Ovary (tissue), 7 donors: ENCODE measurements at regions not wholly inside any gene's neighbourhood (a gene's known extent, or its start where the extent isn't known, plus 50 kb on each side); places are given as distances from the start of the nearest gene placed in this dataset.

Experiments used
- DNase-seq, 5 donors: peaks; one replicate each; pipeline ENCODE4 v3.0.0-alpha.2; 2019 to 2020
- H3K27ac ChIP-seq, 2 donors: fragments of 200-600 bp; one replicate each; pipeline versions ENCODE4 v1.5.1 to v1.8.0; 2019 to 2022
- H3K27me3 ChIP-seq: fragments of 200-600 bp; one replicate; pipeline ENCODE4 v1.8.0; 2022
- H3K36me3 ChIP-seq: fragments of 200-600 bp; sonication (generic); one replicate; pipeline ENCODE4 v1.5.1; 2019
- H3K4me1 ChIP-seq: one replicate; pipeline ENCODE4 v1.8.1; 2013; ENCODE audit warnings: mild to moderate bottlenecking, moderate library complexity; ENCODE audit not compliant: insufficient read depth
- H3K4me3 ChIP-seq: fragments of 200-600 bp; sonication (generic); one replicate; pipeline ENCODE4 v1.5.1; 2017
- H3K9me3 ChIP-seq, 2 donors: fragments of 200-600 bp in 1 of 2; sonication (generic) in 1 of 2; one replicate each; pipeline versions ENCODE4 v1.5.1 to v1.8.1; 2013 to 2019; ENCODE audit warnings: mild to moderate bottlenecking in 1 of 2, moderate library complexity in 1 of 2
- EP300 ChIP-seq: sonication (generic); formaldehyde crosslinking; IDR thresholded peaks from one replicate; pipeline ENCODE4 v1.6.1; 2017; ENCODE audit warnings: antibody characterized with exemption
- POLR2A ChIP-seq: fragments of 450-650 bp; IDR thresholded peaks from one replicate; pipeline ENCODE4 v1.6.1; 2017; ENCODE audit warnings: antibody characterized with exemption, mild to moderate bottlenecking, moderate library complexity
- WGBS, 3 donors: extraction: QIAGEN DNeasy Blood & Tissue Kit in 1 of 3; methylation state at CpG; one replicate each; pipeline versions ENCODE4 v1.1.5 to v1.1.7; 2013 to 2017; 5-methylcytosine and 5-hydroxymethylcytosine counted together
- intact Hi-C, 4 donors: fragments of 100-400 bp; cut with DNase I; formaldehyde crosslinking; loops; one replicate each; pipeline versions ENCODE4 v1.11.0 to v1.15.1; 2022 to 2023
- TF ChIP-seq, protein P1 (sequence below), 3 donors: fragments of 450-650 bp in 2 of 3; fragments of 200-600 bp in 1 of 3; IDR thresholded peaks; one replicate each; pipeline versions ENCODE4 v1.5.1 to v1.8.0; 2016 to 2022; ENCODE audit warnings: antibody characterized with exemption in 3 of 3, mild to moderate bottlenecking in 1 of 3
- donor health status: DM: no; HTN: no; CAD: no; lungs with moderate emphysema.
- donor health status: DM: no; HTN: no; CAD: no.
- donor health status: Bipolar disorder and iron deficiency.
- donor health status: DM: no; HTN: no; CAD: no.
- donor health status: DM: yes; HTN: yes; CAD: no.

DNA sequence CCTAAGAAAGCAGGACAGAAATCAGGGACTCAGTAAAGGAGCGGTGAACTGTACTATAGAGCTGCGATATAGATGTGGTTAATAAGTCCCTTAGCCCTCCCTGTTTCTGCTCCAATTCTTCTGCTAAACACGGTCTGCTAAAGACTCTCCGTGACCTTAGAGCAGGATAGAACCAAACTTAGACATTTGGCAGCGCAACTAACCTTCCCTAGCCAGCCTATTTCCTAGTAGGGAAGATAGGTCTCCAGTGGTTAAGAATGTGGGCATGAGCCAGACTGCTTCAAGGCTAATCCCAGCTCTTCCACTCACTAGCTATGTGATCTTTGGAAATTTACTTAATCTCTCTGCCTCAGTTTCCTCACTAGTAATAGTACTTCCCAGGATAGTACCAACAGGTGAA is 193.6 kb upstream of the IL12A start:
- intact Hi-C loops = loop anchor here in 1 of 4 donors (5.0 kb wide), 1 partner anchor 33 kb away; no protein-coding TSS in a partner anchor
- TF ChIP-seq EP300 (no peak), POLR2A (no peak)
- TF ChIP-seq, protein P1, sequence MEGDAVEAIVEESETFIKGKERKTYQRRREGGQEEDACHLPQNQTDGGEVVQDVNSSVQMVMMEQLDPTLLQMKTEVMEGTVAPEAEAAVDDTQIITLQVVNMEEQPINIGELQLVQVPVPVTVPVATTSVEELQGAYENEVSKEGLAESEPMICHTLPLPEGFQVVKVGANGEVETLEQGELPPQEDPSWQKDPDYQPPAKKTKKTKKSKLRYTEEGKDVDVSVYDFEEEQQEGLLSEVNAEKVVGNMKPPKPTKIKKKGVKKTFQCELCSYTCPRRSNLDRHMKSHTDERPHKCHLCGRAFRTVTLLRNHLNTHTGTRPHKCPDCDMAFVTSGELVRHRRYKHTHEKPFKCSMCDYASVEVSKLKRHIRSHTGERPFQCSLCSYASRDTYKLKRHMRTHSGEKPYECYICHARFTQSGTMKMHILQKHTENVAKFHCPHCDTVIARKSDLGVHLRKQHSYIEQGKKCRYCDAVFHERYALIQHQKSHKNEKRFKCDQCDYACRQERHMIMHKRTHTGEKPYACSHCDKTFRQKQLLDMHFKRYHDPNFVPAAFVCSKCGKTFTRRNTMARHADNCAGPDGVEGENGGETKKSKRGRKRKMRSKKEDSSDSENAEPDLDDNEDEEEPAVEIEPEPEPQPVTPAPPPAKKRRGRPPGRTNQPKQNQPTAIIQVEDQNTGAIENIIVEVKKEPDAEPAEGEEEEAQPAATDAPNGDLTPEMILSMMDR (IDR thresholded peaks at IDR 0.05) = no peak
- DNase-seq = no peak
- Histone ChIP-seq H3K36me3 (no peaks in the 10 kb centered on the region), H3K9me3 (no peaks in the 10 kb centered on the region), H3K4me1 (no peaks in the 10 kb centered on the region), H3K27me3 (no peaks in the 10 kb centered on the region), H3K4me3 (no peak overlapping the region), H3K27ac (no peak overlapping the region)
- WGBS, 3 donors = 49 to 66% (median 61%) methylated on average over 5 of the region's 5 CpGs

DNA sequence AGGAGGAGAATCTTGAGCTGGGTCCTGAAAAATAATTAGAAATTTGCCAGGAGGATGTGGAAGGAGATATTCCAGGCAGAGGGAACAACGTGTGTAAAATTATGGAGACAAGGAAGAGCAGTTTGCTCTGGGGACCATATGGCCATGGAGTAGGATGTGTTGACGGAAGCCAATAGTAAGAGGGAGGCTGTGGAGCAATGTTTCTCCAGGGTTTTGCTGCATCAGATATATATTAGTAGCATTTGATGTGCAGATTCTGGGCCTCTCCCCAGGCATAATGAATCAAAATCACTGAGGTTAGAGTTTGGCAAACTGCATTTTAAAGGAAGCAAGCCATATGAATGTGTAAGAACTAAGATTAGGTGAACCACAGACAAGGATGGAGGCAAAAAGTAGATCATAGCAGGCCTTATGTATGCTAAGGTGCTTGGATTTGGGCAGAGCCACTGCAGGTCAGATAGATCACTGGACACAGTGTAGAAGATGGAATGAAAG is 192.9 kb upstream of the IL12A start:
- no peaks in the 10 kb centered on the region for H3K27me3 ChIP-seq
- no peak for TF ChIP-seq POLR2A
- TF ChIP-seq EP300 = no peak
- TF ChIP-seq, protein P1 (IDR thresholded peaks at IDR 0.05) = no peak

DNA sequence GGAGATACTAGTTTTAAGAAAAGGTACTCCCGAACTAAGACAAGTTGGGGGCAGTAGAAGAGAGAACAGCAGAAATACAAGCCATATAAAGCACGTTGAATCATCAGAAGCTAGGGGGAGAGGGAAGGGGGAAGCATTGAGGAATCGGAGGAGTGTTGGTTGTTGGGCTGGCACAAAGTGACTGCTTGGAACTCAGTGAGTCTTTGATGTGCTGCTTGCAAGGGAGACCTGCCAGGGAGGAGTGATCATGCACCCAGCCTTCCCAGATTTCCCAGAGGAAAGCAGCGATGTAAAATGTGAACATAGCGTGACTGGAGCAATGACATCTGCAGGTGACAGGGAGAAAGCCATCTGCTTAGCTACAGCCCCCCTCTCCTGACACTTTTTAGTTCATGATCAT is 192.4 kb upstream of the IL12A start:
- intact Hi-C loops = loop anchor here in 1 of 4 donors (5.0 kb wide), 1 partner anchor 34 kb away; no protein-coding TSS in a partner anchor
- WGBS, 3 donors = 63 to 77% (median 77%) methylated on average over 5 of the region's 5 CpGs
- no peak for DNase-seq
- H3K36me3 ChIP-seq = no peaks in the 10 kb centered on the region
- H3K27ac ChIP-seq = no peak overlapping the region
- H3K4me3 ChIP-seq = no peak overlapping the region
- H3K27me3 ChIP-seq = no peaks in the 10 kb centered on the region
- no peaks in the 10 kb centered on the region for H3K4me1 ChIP-seq
- no peaks in the 10 kb centered on the region for H3K9me3 ChIP-seq
- TF ChIP-seq, protein P1 (IDR thresholded peaks at IDR 0.05) = no peak

More for the DNA sequence above, 192.9 kb upstream of the IL12A start:
- no peak overlapping the region for H3K4me3 ChIP-seq
- no peaks in the 10 kb centered on the region for H3K36me3 ChIP-seq
- 79 to 87% (median 82%) methylated on average over 2 of the region's 2 CpGs for WGBS, 3 donors
- no peak overlapping the region for H3K27ac ChIP-seq
- H3K9me3 ChIP-seq = no peaks in the 10 kb centered on the region
- DNase-seq = no peak
- no peaks in the 10 kb centered on the region for H3K4me1 ChIP-seq
- intact Hi-C loops = loop anchor here in 1 of 4 donors (5.0 kb wide), 1 partner anchor 33 kb away; no protein-coding TSS in a partner anchor

DNA sequence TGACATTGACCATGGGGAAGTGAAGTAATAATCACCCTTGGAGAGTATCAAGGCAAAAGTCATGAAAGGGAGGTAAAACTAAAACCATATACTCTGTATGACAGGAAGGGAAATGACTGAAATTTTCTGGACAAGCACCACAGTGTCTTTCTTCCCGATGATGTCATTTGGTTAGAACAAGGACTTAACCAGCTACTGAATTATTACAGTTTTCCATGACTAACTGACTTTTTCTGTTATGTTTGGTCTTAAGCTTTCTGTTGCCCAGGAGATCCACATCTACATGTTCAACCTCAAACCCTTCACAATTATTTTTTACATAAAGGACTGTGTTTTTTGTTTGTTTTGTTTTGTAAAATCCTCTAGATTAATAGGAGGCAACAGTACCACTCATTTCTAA is 191.9 kb upstream of the IL12A start:
- Histone ChIP-seq H3K27me3 (no peaks in the 10 kb centered on the region), H3K4me1 (no peaks in the 10 kb centered on the region), H3K27ac (no peak overlapping the region), H3K9me3 (no peaks in the 10 kb centered on the region), H3K4me3 (no peak overlapping the region), H3K36me3 (no peaks in the 10 kb centered on the region)
- 54 to 73% (median 69%) methylated on average over 1 of the region's 1 CpG for WGBS, 3 donors
- DNase-seq = no peak
- no peak for TF ChIP-seq POLR2A
- TF ChIP-seq EP300 = no peak
- TF ChIP-seq, protein P1 (IDR thresholded peaks at IDR 0.05) = no peak
- intact Hi-C loops = loop anchor here in 1 of 4 donors (5.0 kb wide), 1 partner anchor 34 kb away; no protein-coding TSS in a partner anchor
